Naive thymus-derived CD4-positive, alpha-beta T cell (primary cell): ENCODE measurements at regions not wholly inside any gene's neighbourhood (a gene's known extent, or its start where the extent isn't known, plus 50 kb on each side); places are given as distances from the start of the nearest gene placed in this dataset. TPM values are rescaled to one million over a fixed set of nuclear protein-coding genes. Genes with fewer than 3 reads are reported as not detected.

Experiments
- ATAC-seq: fragments of 150-1000 bp; cut with Tn5 transposase; 2 replicates; pipeline ENCODE4 v1.10.0; 2021; ENCODE audit warnings: mild to moderate bottlenecking, moderate library complexity
- CTCF ChIA-PET: fragments of 350-600 bp; sonication (Branson Sonifier 250); formaldehyde crosslinking; loops from one replicate; lab custom pipeline; 2021; ENCODE audit warnings: antibody characterized with exemption; lab: Charles Lee
- POLR2A ChIA-PET: fragments of 350-600 bp; sonication (Branson Sonifier 250); formaldehyde crosslinking; loops from one replicate; lab custom pipeline; 2021; ENCODE audit warnings: antibody characterized with exemption, inconsistent platforms; lab: Charles Lee
- DNase-seq, 9 donors: peaks; one replicate each; pipeline versions ENCODE4 v3.0.0 to v3.0.0-alpha.2; 2020 to 2022; ENCODE audit warnings: mixed read lengths in 1 of 9
- H3K27ac ChIP-seq: one replicate; pipeline ENCODE4 v1.7.0; 2013; ENCODE audit warnings: mild to moderate bottlenecking, low read depth, low read length, moderate library complexity
- H3K27me3 ChIP-seq, 2 donors: one replicate each; pipeline ENCODE4 v1.7.0; 2013; ENCODE audit warnings: low read length in 2 of 2, mild to moderate bottlenecking in 2 of 2, moderate library complexity in 2 of 2; ENCODE audit not compliant: control insufficient read depth in 2 of 2, insufficient read depth in 2 of 2
- H3K36me3 ChIP-seq, 3 experiments: 1 replicate in 2 of 3; 2 replicates in 1 of 3; pipeline ENCODE4 v1.7.0; 2013; ENCODE audit warnings: low read length in 3 of 3, mild to moderate bottlenecking in 3 of 3, moderate library complexity in 1 of 3; ENCODE audit not compliant: insufficient read depth in 3 of 3, control insufficient read depth in 2 of 3
- H3K4me1 ChIP-seq, 2 donors: one replicate each; pipeline ENCODE4 v1.7.0; 2013; ENCODE audit warnings: low read length in 2 of 2, mild to moderate bottlenecking in 2 of 2, moderate library complexity in 1 of 2; ENCODE audit not compliant: control insufficient read depth in 2 of 2, insufficient read depth in 2 of 2
- H3K4me3 ChIP-seq: 2 replicates; pipeline ENCODE4 v1.7.0; 2013; ENCODE audit warnings: mild to moderate bottlenecking, low read length
- H3K9me3 ChIP-seq, 3 experiments: 1 replicate in 2 of 3; 2 replicates in 1 of 3; pipeline ENCODE4 v1.7.0; 2013; ENCODE audit warnings: low read length in 3 of 3; ENCODE audit not compliant: control insufficient read depth in 2 of 3
- H3K27ac Mint-ChIP-seq, 9 donors: one replicate each; pipeline ENCODE4 v1.8.0; 2020 to 2022; ENCODE audit warnings: mixed read lengths in 9 of 9, mild to moderate bottlenecking in 8 of 9, moderate library complexity in 5 of 9, inconsistent platforms in 2 of 9
- H3K27me3 Mint-ChIP-seq, 5 donors: one replicate each; pipeline ENCODE4 v1.8.0; 2021 to 2022; ENCODE audit warnings: mixed read lengths in 5 of 5, mild to moderate bottlenecking in 1 of 5
- H3K36me3 Mint-ChIP-seq, 5 donors: one replicate each; pipeline ENCODE4 v1.8.0; 2020 to 2022; ENCODE audit warnings: mixed read lengths in 5 of 5, mild to moderate bottlenecking in 3 of 5, inconsistent platforms in 1 of 5
- H3K4me1 Mint-ChIP-seq, 7 donors: one replicate each; pipeline ENCODE4 v1.8.0; 2020 to 2022; ENCODE audit warnings: mixed read lengths in 7 of 7, mild to moderate bottlenecking in 3 of 7, inconsistent platforms in 1 of 7
- H3K4me3 Mint-ChIP-seq, 10 donors: one replicate each; pipeline ENCODE4 v1.8.0; 2020 to 2022; ENCODE audit warnings: mild to moderate bottlenecking in 10 of 10, mixed read lengths in 10 of 10, moderate library complexity in 6 of 10, inconsistent platforms in 2 of 10
- H3K9me3 Mint-ChIP-seq, 11 donors: one replicate each; pipeline ENCODE4 v1.8.0; 2020 to 2022; ENCODE audit warnings: mixed read lengths in 11 of 11, mild to moderate bottlenecking in 4 of 11, inconsistent platforms in 1 of 11, moderate library complexity in 1 of 11
- intact Hi-C, 2 donors: fragments of 100-400 bp; cut with micrococcal nuclease; formaldehyde crosslinking; loops; one replicate each; pipeline ENCODE4 v1.15.1; 2023
- microRNA-seq: library from miRNA; unstranded; fragments of <30 nt; microRNA quantifications from one replicate; pipeline ENCODE4 v1.2.0, GENCODE V29; 2022; ENCODE audit warnings: borderline microRNAs expressed

DNA sequence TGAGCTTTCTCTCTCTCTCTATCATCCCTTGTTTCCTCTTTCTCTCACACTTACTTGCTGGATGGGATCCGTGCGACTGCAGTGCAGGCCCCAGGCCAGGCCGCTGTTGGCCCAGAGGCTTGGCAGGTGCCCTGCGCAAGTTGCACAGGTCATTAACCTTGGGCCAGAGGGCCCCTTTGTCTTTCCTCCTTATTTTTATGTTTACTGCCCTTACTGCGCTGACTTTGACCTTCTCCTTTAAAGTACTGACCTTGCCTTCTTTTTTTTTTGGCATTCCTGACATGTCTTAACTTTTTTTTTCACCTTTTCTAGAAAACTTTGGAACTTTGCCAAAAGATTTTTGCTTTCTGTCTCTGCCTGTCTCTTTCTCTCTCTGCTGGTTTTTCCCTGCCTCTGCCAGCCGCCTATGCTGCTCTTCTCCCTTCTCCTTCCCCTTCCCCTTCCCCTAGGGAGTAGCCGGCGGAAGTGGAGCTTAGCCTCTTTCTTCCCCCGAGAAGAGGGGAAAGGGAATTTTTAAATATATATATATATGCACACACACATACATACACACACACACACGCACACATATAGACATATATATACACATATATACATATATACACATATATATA is 59.6 kb upstream of the CDH4 start:
- ChIA-PET CTCF (no interaction called here), POLR2A (no interaction called here)
- Mint-ChIP-seq H3K9me3 (peaks cover 0 to 3% (median 0%) of the 10 kb centered on the region in 11 donors), H3K4me1 (no peaks in the 10 kb centered on the region), H3K4me3 (no peak overlapping the region), H3K27me3 (peaks cover 0 to 53% (median 16%) of the 10 kb centered on the region in 5 donors), H3K27ac (no peak overlapping the region), H3K36me3 (no peaks in the 10 kb centered on the region)
- no peak for ATAC-seq
- no peaks in the 10 kb centered on the region for H3K4me1 ChIP-seq
- intact Hi-C loops = no loop called here
- no peak overlapping the region for H3K4me3 ChIP-seq
- no peaks in the 10 kb centered on the region for H3K9me3 ChIP-seq
- no peaks in the 10 kb centered on the region for H3K27me3 ChIP-seq
- no peak overlapping the region for H3K27ac ChIP-seq
- no peaks in the 10 kb centered on the region for H3K36me3 ChIP-seq
- DNase-seq = no peak

- ATAC-seq (no peak), DNase-seq (no peak)
- intact Hi-C loops = no loop called here
- Mint-ChIP-seq H3K9me3 (peaks cover 0 to 3% (median 0%) of the 10 kb centered on the region in 11 donors), H3K36me3 (no peaks in the 10 kb centered on the region), H3K4me3 (no peak overlapping the region), H3K27ac (no peak overlapping the region), H3K4me1 (no peaks in the 10 kb centered on the region), H3K27me3 (peaks cover 0 to 47% (median 18%) of the 10 kb centered on the region in 5 donors)
- Histone ChIP-seq H3K27ac (no peak overlapping the region), H3K4me3 (no peak overlapping the region), H3K9me3 (no peaks in the 10 kb centered on the region), H3K27me3 (no peaks in the 10 kb centered on the region), H3K36me3 (no peaks in the 10 kb centered on the region), H3K4me1 (no peaks in the 10 kb centered on the region)
- ChIA-PET POLR2A (no interaction called here), CTCF (no interaction called here)
These were observed 58.9 kb upstream of the CDH4 start for GRCh38 chr20:61193164-61193563.

Small RNA genes lying in the stretch of these regions (microRNA-seq; reads per million reads assigned to microRNA genes)
- gene MIR4533 (not detected), gene MIR548AG2 (not detected), gene MIR646 (not detected)
